Skin epidermis (tissue), 12 donors: ENCODE measurements at regions not wholly inside any gene's neighbourhood (a gene's known extent, or its start where the extent isn't known, plus 50 kb on each side); places are given as distances from the start of the nearest gene placed in this dataset.

Experiments used
- H3K27ac ChIP-seq, 21 experiments: fragments of 200-600 bp; sonication (generic) in 11 of 21; one replicate each; pipeline ENCODE4 v1.5.0; 2020; ENCODE audit warnings: mild to moderate bottlenecking in 3 of 21, inconsistent platforms in 2 of 21, moderate library complexity in 2 of 21
- H3K4me3 ChIP-seq, 7 experiments: fragments of 200-600 bp; sonication (generic) in 2 of 7; one replicate each; pipeline ENCODE4 v1.5.0; 2020; ENCODE audit warnings: inconsistent platforms in 2 of 7, mild to moderate bottlenecking in 2 of 7, moderate library complexity in 1 of 7

- no peak overlapping the region for H3K27ac ChIP-seq
- no peak overlapping the region for H3K4me3 ChIP-seq
Observed at GRCh38 chr4:121229993-121230392, 65.9 kb upstream of the TNIP3 start.

DNA sequence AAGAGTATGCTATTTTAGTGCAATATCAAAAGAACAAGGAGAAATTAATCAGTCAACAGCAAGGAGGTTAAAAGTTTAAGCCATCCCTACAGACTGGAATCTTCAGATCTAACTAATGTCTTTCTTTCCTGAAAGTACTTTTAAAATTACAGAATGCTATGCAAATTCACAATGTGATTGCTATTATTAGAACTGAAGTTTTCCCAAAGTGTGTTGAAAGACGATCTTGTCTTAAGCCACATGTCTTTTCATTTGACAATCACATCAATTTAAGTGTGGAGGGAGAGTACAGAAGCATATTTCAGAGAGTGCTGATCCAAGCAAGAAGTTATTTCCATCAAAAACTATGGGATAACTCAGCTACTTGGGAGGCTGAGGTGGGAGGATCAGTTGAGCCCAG lies 64.7 kb upstream of the TNIP3 start:
- Histone ChIP-seq H3K27ac (no peak overlapping the region), H3K4me3 (no peak overlapping the region)

DNA sequence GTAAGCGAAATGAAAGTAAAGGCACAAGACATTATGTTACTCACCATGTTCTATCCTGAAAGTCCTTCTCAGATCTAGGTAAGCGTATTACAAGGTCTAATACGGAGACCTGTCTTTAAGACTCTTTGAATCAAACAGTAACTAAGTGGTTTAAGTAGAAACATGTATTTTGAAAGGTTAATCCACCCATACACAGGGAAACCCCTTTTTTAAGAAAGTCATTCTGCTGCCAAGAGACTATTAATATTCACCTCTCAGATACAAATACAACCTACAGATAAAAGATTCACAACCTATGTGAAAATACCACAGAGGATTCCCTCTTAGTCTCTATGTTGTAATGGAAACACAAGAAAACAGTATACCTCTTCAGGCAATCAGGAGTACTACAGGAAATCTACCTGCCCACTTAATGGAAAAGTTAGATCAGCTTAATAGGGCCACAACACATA lies 63.2 kb upstream of the TNIP3 start:
- H3K27ac ChIP-seq: peak overlapping the region in 4 of 21 experiments; percentile 5 to 47 (median 25)
- H3K4me3 ChIP-seq: peak overlapping the region in 1 of 7 experiments; percentile 18

DNA sequence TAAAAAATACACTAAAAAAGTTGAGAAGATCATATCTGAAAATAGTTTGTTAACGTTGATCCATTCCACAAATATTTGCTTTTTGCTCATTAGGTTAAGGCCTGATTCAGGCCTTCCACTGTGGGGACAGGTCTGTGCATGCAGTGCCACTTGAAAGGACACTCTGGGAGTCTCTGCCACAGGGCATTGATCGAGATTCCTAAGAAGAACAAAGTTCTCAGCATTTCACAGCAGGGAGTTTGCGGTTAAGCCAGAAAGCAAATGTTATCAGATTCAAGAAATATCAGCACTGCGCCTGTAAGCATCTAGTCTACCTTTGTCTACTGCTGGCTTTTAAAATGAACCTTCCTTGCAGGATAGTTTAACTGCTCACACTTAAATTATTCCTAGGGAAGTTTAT lies 62.2 kb upstream of the TNIP3 start:
- Histone ChIP-seq H3K4me3 (no peak overlapping the region), H3K27ac (peak overlapping the region in 4 of 21 experiments; percentile 10 to 47 (median 25))

DNA sequence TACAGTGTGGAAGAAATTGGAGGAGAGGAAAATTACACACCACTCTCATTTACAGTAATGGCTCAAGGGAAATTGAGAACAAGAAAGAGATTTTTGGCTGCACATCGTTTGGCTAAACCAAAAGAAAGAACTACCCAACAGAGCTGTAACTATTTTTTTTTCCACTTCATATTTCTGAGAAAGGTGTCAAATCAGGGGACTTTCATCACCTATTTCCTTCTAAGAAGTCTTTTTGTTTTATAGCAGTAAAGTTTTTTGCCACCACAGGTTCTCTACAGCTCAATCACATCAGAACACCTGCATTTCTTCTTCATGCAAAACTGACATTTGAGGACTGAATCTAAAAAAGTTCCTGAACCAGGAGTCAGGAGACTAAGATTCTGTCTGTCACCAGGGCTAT lies 57.5 kb upstream of the TNIP3 start:
- H3K4me3 ChIP-seq: no peak overlapping the region
- peak overlapping the region in 3 of 21 experiments; percentile 14 to 39 (median 22) for H3K27ac ChIP-seq

- H3K27ac ChIP-seq: peak overlapping the region in 3 of 21 experiments; percentile 14 to 39 (median 22)
- no peak overlapping the region for H3K4me3 ChIP-seq
Observed at GRCh38 chr4:121221201-121221600, 57.1 kb upstream of the TNIP3 start.

- H3K27ac ChIP-seq: peak overlapping the region in 2 of 21 experiments; percentile 14 to 39
- H3K4me3 ChIP-seq: no peak overlapping the region
Observed at GRCh38 chr4:121220698-121221097, 56.6 kb upstream of the TNIP3 start.

- Histone ChIP-seq H3K4me3 (no peak overlapping the region), H3K27ac (peak overlapping the region in 2 of 21 experiments; percentile 26 to 39)
Observed at GRCh38 chr4:121219227-121219626, 55.1 kb upstream of the TNIP3 start.

- H3K4me3 ChIP-seq: no peak overlapping the region
- peak overlapping the region in 1 of 21 experiments; percentile 55 for H3K27ac ChIP-seq
Observed at GRCh38 chr4:121217351-121217750, 53.2 kb upstream of the TNIP3 start.

GRCh38 chr4:121216461-121216860 lies 52.3 kb upstream of the TNIP3 start:
- Histone ChIP-seq H3K27ac (peak overlapping the region in 2 of 21 experiments; percentile 8 to 55), H3K4me3 (no peak overlapping the region)

GRCh38 chr4:121213940-121214339 lies 49.8 kb upstream of the TNIP3 start:
- Histone ChIP-seq H3K27ac (no peak overlapping the region), H3K4me3 (no peak overlapping the region)
